ENCODE measurements at regions not wholly inside any gene's neighbourhood (a gene's known extent, or its start where the extent isn't known, plus 50 kb on each side); places are given as distances from the start of the nearest gene placed in this dataset.
A peak's percentile ranks its signal among the peaks of the same experiment; 100 is the strongest.

DNA sequence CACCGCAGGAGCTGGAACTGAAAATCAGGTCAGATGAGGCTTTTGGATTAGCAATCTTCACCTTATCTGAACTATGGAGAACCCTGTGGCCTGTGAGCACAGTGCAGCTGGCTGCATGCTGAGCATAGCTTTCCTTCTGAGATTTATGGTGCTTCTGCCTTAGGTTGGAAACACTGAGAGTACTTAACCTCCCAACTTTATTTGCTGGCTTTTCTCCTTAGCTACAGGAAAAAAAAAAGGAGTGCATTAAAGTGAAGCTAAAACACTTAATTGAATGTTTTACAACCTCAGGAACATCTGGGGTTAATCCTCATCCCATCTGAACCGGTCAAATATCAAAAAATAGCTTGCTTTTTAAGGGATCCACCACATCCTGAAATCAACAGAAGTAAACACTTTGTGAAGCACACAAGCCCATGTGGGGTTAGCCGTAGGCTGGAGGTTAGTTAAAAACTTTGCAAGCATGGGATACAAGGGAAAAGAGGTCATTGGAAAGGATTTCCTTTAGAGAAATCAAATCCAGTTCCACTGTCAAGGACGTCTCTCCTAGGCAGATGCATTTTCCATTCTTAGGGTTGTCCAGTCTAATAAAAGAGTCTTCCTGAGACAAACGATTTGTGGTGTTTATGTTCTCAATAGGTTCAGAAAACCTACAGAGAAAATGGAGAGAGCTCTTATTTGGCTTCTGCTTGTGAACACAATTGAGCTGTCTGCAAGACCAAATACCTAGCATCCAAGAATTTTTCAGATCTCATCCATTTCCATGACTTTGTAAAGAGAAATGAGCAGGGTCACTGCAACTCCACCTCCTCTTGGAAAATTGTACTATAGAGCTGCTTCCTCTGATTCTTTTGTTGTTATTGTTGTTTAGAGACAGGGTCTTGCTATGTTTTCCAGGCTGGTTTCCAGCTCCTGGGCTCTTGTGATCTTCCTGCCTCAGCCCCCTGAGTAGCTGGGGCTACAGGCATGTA is 470.4 kb upstream of the IGFBP3 start:
- no peak for DNase-seq

DNA sequence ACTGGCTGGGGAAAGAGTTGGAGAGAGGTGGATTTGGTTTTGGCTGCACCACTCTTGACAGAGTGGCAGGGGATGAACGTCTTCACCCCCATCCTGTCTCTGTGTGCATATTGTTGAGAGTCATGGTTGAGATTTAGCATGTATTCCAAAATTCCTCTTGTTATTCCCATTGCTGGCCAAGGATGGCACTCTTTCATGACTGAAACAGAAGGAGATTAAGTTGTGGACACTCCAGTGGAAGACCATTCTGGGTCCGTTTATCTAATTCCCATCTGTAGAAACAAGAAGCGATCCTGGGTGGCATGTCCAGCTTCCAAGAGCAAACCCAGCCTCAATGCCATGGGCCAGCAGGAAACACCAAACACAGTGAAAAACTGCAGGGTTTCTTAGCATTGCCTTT is 469.0 kb upstream of the IGFBP3 start:
- no peak for DNase-seq

DNA sequence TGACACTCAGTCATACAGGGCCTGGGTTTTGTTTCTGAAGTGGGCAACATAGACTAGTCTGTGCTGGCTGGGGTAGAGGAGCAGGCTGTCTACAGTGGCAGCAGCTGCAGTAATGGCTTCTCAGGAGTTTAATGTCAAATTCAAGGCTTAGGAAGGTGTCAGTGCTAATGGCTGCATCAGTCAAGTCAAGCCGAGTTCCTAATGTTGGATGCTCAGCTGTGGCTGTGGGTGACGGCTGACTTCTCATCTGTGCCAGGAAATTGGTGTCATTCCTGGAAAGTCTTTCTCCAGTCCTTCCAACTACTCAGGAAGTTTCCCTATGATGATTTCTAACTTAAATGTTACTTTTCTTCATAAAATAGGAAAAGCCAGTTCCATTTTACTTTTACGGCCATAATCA is 468.1 kb upstream of the IGFBP3 start:
- no peak for DNase-seq

DNA sequence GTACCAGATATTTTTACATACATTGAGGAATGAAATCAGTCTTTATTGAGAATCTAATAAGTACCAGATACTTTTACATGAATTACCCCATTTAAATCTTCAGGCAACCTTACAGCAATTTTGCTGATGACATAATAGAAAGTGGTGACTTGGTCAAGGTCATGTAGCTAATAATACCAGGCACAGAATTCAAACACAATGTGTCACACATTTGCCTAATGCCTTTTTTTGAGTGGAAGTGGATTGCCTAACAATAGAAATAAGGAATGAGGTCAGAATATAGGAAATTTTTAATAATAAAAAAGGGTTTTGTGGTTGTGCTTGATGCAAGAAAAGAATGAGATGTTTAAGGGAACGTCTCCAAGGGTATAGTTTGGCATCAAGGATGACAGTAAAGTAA is 466.6 kb upstream of the IGFBP3 start:
- no peak for DNase-seq

DNA sequence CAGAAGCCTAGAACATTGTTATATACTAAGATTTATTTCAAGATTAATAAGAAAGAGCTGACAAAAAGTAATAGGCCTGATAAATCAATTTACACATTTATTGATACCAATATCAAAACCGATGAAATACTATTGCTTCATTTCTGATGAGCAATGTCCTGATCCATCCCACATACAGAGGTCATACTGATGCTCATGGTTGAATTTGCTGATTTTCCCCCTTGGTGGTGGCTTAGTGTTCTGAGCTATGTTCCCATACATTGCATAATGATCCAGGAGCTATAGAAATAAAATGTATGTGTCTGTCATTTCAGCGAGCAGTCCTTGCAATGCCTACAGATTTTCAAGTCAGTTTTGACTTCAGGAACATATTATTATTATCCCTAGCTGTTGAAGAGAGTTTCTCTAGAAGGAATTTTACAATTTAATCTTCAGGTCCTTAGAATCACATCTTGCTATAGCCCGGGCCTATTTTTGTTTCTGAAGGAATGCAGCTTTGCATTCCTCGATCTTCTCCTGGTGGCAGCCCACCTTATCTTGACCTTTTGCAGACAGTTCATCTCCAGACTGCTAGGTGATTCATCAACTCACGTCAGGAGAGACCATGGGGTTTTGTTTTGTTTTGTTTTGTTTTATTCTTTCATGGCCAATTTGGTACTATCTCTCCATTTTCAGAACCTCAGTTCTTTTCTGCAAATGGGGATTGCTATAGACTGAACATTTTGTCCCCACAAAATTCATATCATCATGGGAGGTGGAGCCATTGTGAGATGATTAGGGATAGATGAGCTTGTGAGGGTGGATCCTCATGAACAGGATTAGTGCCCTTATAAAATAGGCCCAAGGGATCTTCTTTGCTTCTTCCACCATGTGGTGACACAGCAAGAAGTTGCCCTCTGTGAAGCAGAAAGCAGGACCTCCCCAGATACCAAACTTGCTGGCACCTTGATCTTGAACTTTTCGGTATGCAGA is 465.6 kb upstream of the IGFBP3 start:
- no peak for DNase-seq

DNA sequence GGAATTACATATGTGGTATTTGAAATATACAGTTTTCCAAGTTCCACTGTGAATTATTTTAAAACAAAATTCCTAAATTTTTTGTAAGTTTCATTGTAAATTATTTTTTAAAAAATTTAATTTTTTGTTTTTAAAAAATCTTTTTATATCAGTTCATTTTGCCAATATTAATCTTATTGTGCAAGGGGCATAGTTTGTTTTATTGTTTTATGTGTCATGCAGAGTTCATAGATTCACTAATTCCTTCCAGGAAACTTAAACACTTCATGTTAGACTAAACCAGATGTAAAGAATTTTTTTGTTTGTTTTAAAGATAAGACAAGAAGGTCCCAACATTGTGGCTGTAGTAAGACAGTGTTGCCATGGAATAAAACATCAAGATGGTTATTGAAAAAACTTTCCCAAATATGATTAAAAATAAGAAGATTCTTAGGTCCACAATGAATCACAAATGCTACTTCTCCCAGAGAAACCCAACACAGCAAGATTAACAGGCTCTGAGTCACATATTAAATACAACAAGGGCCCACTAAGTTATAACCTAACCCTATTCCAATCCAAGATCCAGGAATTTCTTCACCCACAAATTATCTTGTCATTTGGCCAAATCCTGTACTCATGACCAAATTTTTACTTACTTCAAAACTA is 464.7 kb upstream of the IGFBP3 start:
- no peak for DNase-seq

DNA sequence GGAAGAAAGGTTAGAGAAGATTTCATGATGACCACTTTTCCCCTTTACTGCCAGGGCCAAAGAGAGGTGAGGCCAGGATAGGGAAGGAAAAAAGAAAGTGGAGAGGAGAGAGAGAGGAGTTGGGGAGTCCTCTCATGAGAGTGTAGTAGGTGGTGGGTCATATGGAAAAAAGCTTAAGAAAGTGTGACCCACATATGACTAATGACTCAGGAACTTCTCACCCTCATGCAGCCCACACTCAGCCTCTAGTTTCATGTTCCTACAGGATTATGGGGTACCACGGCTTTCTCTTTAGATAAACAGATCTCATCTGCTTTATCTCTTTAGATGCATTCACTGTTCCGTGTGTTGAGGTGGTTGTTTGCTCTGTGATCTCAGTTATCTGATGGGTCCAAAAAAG is 462.5 kb upstream of the IGFBP3 start:
- no peak for DNase-seq

DNA sequence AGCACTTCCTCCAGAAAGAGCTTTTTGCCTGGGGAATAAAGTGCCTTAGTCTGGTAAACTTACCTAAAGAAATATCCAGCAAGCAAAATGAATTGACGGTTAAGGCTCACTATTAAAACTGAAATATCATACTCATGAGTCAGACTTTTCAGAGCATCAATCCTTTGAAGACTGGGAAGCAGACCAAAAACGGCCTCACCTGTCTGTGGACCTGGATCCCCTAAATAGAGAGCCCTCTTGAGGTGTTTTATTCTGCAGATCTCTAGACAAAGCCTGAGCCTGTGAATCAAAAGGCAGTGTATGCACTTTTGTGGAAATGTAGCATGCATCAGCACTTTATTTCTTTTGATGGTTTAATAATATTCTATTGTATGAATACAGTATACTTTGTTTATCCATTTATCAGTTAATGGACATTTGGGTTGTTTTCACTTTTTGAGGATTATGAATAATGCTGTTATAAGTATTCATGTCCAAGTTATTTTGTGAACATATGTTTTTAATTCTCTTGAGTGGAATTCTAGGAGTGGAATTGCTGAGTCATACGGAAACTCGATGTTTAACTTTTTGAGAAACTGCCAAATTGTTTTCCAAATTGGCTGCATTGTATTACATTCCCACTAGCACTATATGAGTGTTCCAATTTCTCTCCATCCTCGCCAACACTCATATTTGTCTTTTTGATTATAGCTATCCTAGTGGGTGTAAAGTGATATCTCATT is 449.0 kb upstream of the IGFBP3 start:
- DNase-seq, result no peak

DNA sequence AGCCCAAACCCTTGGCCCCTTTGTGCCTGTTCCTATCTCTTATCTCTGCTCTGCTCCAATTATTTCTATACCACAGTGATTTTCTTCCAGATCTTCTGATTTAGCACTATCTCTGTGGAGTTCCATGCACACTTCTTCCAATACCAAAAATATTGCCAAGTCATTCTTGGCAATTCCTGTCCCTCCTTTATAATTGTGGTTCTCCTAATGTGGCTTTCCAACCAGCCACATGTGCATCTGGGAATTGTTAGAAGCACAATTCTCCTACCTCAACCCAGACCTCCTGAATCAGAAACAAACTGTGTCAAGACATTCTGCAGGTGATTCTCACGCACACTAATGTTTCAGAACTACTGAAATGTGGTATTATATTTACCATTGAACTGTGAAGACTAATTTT is 447.8 kb upstream of the IGFBP3 start:
- no peak for DNase-seq

DNA sequence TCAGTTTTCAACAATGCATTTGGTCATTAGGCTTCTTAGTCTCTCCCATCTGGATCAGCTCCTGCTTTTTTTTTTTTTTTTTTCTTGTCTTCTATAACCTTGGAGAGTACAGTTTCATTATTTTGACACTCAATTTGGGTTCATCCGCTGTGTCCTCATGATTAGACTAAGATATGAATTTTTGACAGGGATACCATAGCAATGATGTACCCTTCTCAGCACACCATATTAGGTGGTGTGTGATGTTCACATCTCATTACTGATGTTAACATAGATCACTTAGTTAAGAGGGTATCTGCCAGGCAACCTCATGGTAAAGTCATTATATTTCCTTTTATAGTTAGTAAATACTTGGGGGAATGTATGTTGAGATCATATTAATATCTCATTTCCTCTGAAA is 445.5 kb upstream of the IGFBP3 start:
- DNase-seq, result no peak

DNA sequence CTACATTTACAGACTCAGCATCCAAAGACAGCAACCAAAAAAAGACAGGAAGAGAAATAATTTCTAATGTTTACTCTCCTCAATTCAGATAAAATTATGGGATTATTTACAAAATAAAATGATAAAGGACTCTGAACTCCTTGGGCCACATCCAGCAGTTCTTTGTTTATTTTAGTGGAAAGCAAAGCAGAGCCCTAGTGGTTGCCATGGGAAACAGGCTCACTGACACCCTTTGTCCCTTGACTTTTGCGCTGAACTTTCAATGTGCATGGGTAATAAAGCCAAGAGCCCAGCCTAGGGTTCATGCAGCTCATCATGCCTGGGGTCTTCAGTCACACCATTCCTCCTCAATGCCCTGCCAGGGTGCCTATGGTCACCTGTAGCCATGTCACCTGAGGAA is 442.6 kb upstream of the IGFBP3 start:
- DNase-seq, result peak; percentile 28

DNA sequence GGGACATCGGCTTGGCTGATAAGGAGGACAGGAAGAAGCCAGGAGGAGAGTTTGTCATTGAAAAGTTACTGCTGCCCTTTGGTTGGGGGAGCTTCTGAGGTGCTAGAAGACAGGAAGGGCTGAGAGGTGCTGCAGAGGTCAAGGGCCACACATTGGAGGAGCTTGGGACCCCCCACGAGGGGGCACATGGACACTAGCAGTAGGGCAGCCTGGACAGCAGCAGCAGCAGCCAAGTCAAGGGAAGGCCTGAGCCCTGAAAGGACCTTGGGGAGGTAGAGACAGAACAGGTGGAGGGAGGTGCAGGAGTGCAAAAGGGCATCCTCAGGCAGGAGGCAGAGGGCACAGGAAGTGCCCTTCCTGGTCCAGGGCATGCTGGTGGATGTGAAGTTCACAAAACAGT is 439.7 kb upstream of the IGFBP3 start:
- DNase-seq, result no peak

DNA sequence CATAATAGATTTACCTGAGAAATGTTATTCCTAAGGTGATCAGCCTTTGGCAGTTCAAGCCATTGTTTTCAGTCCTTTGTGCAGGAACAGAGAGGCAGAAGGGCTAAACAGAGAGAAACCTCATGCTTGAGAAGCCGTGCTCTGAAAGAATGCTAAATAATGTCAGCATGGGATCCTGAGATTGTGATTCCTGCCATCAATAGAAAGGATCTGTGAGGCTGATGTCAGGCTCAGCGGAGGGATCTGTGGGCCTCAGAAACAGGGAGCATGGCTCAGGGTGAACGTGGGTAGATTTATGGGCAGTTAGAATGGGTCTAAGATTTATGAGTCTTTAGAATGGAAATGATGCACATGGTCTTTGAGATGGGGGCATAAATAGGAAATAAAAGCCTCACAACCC is 439.2 kb upstream of the IGFBP3 start:
- DNase-seq, result no peak

DNA sequence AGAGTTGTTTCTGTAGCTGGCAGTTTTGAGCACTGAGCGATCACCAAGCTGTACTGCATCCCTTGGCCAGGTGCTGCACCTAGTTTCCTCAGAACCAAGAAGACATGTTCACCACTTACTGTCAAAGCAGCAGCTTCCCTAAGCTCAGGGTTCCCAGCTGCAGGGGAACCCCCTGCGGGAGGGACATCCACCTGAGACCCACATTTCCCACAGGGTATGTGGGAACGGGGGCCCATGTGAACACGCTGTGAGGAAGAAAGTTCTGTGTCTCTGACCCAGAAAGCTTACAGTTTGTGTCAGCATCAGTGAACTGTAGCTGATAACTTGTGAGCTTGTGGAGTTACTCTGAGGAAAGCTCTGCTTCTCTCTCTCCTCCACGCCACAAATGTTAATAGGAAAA is 436.8 kb upstream of the IGFBP3 start:
- DNase-seq, result no peak

DNA sequence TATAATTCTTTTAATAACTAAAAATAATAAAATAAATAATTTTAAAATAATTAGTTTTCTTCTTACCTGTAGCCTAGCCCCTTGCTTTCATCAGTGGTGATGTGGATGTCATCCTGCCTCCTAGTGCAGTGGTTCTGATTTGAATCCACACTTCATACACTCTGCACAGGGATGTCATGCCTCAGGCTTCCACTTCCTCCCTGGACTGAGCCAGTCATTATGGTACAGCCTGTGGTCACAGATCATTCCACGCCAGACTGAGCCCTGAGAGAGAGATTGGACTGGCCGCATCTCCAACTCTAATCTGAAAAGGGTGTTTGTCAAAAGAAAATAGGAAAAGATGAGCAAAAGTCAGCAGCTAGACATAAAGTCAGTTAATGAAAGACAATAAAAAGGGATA is 436.2 kb upstream of the IGFBP3 start:
- DNase-seq, result no peak

DNA sequence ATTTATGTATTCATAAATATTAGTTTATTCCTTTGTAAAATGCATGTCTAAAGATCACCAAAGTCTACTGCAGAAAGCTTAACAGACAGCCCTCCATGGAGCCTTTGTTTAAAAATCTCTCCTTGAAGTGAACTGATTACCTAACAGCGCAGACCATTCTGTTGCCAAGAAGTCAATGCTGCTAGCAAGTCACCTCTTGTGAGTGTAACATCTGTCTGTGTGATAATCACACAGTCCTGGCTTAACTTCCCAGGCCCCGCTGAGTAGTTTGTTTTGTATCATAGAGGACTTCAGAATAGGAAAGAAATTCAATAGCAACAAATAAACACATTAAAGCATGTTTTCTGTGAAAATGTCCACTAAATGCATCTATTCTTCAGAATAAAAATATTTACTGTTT is 435.3 kb upstream of the IGFBP3 start:
- DNase-seq, result no peak

DNA sequence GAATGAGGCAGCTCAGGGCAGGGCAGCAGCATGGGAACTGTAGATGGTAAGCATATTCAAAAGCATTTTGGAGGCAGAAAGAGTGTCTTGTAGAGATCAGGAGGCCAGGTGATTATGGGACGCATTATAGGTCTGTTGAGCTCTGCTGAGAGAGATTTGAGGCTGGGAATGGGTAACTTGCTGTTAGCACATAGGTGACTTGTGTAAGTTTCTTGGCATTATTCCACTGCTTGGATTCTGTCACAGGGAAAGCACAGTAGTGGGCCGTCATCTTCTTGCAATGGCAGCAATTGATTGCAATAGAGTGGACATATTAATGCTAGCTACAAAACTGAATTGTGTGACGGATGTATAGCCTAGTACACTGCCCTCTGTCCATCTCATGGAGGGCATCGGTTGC is 434.3 kb upstream of the IGFBP3 start:
- DNase-seq, result no peak

DNA sequence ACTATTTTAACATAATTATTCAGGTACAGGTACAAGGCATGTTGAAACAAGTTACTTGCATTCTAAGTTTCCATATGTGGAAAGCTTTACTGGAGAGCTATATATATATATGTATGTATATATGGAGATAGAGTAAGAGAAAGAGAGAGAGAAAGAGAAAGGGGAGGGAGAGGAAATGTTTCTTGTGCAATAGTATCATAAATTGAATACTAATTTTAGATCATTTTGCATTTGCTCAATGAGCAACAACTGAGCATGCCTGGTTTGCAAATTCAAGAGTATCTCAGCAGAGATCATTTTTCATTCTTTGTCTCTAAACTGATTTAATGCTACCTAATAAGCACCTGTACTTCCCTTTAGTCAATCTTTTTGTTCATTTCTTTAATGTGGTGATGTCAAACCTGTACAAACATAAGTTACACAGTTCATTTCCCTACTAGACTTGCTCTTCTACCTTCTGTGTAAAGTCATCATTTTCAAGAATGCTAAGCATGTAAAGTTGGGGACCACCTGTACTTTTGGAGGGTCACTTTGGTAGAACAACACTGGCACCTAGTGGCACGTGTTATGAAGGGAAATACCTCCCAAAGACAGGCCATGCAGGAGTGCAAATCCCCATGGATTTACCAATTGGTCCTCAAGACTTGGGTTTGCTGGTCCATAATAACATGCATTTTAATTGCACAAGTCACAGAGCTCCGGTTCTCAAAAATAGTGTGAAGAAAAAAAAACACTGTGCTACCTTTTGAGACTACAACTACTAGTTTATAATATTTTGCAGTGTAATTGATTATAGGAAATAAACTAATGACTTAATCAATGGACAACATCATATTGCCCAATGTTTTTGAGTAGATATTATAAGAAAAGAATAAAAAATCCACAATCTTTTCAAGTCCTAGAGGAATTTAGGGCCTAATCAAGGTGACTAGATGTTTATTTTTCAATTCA is 431.2 kb upstream of the IGFBP3 start:
- DNase-seq, result peak; percentile 51

DNA sequence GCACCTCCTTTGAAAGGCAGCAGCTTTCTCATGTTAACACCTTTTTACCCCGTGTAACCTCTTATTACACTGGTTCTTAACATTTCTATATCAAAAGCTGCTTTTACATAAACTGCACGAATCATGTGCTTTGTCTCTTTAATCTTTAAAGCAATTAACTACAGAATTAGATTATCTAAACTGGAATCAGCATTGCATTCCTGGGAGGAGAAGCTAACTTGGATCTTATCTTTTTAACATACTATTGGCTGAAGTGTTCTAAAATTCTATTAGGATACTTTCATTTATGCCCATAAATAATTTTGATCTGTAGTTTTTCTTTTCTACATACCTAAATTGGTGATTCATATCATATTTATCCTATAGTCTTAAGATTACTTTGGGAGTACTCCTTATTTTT is 428.4 kb upstream of the IGFBP3 start:
- no peak for DNase-seq

DNA sequence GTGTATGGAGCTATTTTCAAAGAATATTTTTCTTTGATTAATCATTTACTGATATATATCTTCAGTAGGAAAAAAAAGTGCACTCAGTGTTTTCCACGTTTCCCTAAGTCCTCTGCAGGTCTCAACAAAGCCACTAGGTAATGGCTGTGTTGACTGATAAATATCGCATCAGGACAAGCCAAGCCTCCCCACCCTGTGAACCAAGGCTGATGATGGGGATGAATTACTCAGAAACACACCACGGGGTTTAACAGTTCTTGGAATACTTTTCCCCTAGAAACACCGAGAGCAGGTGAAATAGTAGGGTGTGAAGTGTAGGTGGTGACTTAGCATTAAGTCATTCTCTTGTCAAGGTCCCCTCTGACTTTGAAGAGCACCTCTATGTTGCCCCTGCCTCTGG is 423.5 kb upstream of the IGFBP3 start:
- no peak for DNase-seq

DNA sequence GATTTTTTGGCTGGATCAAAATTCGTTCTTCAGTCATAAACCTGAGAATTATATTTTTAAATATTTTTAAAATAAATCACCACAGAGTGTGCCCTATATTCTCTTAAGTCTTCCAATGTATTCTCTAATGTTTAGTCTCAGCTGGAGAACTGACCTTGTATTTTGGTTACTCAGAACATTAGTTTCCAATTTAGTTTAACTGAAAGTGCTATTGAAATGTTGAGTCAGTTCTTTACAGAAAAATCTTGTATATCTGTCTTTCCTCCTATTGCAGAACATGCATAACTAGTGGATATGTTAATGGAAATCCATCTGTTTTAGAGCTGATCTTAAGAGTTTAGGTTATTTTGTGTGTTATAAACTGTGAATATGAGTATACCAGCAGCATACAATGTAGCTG is 422.7 kb upstream of the IGFBP3 start:
- no peak for DNase-seq
